GM12892 (cell line): ENCODE measurements at regions not wholly inside any gene's neighbourhood (a gene's known extent, or its start where the extent isn't known, plus 50 kb on each side); places are given as distances from the start of the nearest gene placed in this dataset.
"Not testable (repeated sequence)": the region's sequence is repeated elsewhere in the genome, so short reads cannot be mapped to it uniquely, and the experiment has no call there.

Experiments used
- POLR2A ChIP-seq: IDR thresholded peaks from 2 replicates; pipeline ENCODE4 v1.6.1; 2011; ENCODE audit warnings: low read depth, low read length, control low read depth
- POLR2AphosphoS5 ChIP-seq: IDR thresholded peaks from 2 replicates; pipeline ENCODE4 v1.6.1; 2011; ENCODE audit warnings: low read depth, low read length, control low read depth
- TAF1 ChIP-seq: IDR thresholded peaks from 2 replicates; pipeline ENCODE4 v1.6.1; 2011; ENCODE audit warnings: low read depth, mild to moderate bottlenecking, control low read depth, low read length, borderline replicate concordance

GRCh38 chrX:117821472-117821871 lies 295.1 kb downstream of the KLHL13 start:
- not testable (repeated sequence) for TF ChIP-seq POLR2AphosphoS5, POLR2A, TAF1
